NCI-H1436 (cell line): ENCODE measurements at regions not wholly inside any gene's neighbourhood (a gene's known extent, or its start where the extent isn't known, plus 50 kb on each side); places are given as distances from the start of the nearest gene placed in this dataset.
"Not testable (repeated sequence)": the region's sequence is repeated elsewhere in the genome, so short reads cannot be mapped to it uniquely, and the experiment has no call there.

Source experiments
- DNase-seq: peaks from one replicate; lab custom pipeline; 2025; lab: John Stamatoyannopoulos, UW

DNA sequence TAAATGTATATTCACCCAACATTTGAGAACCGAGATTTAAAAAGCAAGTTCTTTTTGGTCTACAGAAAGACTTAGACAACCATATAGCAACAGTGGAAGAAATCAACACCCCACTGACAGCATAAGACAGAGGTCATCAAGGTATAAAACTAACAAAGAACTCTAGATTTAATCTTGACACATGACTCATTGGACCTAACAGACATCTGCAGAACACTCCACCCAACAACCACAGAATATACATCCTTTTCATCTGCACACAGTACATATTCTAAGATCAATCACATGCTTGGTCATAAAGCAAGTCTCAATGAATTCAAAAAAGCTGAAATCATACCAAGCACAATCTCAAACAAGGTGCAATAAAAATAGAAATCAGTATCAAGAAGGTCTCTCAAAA lies 65.8 kb downstream of the SPIN4 start:
- no peak for DNase-seq

DNA sequence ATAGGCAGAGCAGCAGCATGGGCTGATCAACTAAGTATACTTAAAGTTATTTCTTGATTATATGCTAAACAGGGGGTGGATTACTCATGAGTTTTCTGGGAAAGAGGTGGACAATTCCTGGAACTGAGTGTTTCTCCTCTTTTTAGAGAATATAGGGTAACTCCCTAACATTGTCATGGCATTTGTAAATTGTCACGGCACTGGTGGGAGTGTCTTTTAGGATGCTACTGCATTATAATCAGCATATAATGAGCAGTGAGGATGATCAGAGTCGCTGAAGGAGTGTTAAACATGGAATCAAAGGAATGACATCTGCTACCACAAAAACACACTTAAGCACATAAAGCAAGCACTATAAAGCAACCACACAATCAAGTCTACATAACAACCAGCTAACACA lies 66.5 kb downstream of the SPIN4 start:
- DNase-seq, result no peak

DNA sequence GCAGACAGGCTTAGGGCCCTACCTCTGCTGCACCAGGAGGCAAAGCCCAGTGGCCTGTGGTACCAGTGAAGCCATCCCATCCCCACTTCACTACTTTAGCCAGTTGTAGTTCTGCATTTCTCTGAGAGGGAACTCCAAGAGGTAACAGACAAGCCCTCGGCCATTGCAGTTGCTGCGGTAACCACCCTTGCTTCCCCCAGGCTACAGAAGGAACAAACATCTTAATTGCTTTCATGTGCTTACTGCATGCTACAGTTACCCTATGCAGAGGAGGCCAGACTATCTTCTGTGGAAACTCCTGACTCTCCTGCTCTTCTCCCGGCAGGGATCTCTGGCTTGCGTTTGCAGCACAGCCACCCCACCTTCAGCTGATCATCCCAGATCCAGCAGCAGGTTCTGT lies 67.8 kb downstream of the SPIN4 start:
- DNase-seq, result no peak

DNA sequence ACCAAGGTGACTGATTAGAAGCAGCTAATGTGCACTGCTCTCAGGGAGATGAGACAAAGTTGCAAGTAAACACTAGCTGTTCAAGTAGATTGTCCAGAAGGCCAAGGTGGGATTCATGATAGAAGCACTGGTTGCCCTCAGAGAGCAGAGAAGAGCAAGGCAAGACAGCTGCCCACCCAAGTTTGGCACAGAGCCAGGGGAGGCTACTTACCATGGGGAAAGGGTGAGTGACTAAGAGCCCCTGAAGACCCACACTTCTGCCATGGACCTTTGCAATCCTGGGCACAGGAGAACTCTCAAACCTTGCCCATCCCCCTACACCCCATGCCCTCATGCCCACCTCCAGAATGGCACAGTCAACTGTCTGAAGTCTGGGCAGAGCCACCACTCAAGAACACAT lies 68.3 kb downstream of the SPIN4 start:
- no peak for DNase-seq

DNA sequence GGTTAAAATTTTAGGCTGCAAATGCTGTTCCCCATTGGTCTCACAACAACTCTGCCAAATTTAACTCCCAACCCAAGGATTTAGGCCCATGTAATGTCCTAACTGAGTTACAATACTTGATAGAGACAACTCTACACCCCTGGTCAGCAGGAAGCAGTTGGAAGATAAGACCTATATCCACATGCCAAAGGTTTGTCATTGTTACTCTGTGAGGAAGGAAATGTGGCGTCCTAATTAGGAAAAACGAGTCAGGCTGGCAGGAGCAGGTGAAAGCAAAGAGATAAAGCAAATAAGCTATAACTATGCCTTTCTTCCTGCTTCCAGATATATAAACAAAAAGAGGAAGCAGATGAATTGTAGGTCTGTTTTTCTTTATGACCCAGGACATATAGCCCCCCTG lies 69.1 kb downstream of the SPIN4 start:
- no peak for DNase-seq

DNA sequence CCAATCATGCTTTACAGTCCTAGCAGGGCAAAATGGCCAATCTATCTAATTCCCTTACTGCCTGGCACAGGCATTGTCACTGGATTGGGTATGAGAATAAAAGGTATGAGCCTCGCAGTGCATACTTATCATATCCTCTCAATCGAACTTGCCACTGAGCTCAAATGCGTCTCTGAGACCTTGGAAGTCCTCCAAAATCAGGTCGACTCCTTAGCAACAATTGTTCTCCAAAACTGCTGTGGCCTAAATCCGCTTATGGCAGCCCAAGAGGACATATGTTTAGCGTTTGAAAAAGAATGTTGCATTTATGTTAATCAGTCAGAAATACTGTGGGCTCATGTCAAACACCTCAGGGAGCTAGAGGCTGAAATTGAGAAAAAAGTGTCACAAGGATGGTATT lies 69.7 kb downstream of the SPIN4 start:
- DNase-seq, result no peak

DNA sequence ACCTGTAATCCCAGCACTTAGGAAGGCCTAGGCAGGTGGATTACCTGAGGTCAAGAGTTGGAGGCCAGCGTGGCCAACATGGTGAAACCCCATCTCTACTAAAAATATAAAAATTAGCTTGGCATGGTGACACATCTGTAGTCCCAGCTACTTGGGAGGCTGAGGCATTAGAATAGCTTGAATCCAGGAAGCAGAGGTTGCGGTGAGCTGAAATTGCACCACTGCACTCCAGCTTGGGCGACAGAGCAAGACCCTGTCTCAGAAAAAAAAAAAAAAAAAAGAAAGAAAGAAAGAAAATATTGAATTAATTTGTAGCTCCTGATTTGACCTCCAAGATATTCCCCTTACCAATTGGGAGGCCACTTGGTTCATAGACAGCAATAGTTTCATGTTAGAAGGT lies 73.7 kb downstream of the SPIN4 start:
- not testable (repeated sequence) for DNase-seq

DNA sequence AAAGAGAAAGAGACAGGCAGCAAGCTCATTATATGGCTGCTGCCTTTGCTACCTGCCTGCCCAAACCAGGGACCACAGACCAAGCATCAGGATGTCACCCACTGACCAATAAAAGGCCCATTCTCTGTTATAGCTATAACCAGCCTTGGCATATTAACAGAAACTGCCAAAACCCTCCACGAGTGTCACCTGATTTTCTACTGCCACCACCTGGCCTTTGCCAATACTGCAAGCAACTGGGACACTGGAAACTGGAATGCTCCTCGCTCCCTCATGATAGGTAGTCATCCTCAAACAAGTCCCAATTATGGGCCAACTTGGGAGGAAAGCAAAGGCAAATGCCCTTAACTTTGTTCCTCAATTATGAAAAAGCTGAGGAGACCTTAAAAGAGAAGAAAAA lies 76.0 kb downstream of the SPIN4 start:
- no peak for DNase-seq

DNA sequence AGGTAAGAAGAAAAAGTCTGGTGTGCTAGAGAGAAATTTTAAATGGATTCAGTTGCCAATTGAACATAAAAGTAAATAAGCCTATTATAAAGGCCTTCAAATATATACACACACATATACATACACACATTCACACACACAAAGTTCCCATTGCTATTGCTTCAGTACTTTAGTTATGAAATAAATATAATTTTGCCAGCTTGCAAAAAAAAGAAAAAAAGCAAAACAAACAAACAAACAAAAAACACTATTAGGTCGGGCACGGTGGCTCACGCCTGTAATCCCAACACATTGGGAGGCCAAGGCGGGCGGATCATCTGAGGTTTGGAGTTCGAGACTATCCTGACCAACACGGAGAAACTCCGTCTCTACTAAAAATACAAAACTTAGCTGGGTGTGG lies 80.3 kb downstream of the SPIN4 start:
- no peak for DNase-seq

DNA sequence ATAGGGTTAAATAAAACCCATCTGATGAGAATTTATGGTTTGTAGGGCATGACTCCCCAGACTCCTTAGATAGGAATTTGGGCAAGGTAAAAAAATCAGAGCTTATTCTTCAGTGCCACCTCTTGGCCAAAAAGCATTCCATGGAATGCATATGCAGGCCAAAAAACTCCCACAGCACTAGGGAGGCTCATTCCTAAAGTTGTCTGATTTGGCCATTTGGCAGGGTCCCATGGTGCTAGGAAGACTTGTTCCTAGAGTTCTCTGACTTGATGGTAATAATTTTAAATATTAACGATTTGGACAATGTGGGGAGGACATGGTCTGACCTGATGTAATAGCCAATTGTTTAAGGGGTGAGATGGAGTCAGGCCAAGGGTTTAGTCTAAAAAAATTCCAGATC lies 93.0 kb downstream of the SPIN4 start:
- DNase-seq, result no peak

DNA sequence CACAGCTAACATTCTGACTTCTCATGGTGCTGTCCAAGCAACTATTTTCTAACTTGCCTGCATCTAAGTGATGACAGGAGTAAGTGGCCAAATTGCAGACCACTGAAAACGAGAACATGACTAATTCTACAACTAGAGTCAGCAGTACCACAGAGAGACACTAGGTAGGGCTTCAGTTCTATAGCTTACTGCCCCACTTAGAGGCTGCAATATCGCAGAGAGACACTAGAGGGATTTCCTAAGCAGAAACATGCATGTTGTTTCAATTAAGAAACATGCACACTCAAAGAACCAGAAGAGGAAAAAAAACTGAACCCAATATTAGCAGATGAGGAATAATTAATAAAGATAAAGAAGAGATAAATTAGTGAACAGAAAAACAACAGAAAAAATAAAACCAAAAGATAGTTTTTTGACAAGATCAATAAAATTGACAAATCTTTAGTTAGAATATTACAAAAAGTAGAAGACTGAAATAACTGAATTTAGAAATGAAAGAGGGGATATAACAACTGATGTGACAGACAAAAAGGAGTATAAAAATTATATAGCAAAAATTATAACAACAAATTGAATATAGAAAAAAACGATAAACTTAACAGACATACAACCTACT lies 100.8 kb downstream of the SPIN4 start:
- no peak for DNase-seq

DNA sequence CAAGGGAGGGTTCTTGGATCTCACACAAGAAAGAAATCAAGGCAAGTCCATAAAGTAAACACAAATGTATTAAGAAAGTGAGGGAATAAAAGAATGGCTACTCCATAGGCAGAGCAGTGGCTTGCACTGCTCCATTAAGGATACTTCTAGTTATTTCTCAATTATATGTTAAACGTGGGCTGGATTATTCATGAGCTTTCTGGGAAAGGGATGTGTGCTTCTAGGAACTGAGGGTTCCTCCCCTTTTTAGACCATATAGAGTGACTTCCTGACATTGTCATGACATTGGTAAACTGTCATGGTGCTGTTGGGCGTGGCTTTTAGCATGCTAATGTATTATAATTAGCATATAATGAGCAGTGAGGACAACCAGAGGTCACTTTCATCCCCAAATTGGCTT lies 108.4 kb downstream of the SPIN4 start:
- not testable (repeated sequence) for DNase-seq

DNA sequence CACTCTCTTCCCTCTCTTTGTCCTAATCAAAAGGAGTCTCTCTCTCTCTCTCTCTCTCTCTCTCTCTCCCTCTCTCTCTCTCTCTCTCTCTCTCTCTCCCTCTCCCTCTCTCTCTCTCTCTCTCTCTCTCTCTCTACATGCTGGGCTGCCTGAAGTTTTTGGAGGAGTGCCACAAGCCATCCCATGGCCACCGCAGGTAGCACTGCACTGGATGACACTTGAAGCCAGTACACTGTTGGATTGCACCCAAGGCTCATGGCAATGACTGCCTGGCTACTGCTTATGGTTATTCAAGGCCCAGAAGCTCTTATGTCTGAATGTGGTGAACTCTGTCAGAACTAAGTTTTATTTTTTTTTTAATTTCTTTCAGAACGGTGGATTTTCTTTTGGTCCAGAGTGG lies 115.2 kb downstream of the SPIN4 start:
- not testable (repeated sequence) for DNase-seq

DNA sequence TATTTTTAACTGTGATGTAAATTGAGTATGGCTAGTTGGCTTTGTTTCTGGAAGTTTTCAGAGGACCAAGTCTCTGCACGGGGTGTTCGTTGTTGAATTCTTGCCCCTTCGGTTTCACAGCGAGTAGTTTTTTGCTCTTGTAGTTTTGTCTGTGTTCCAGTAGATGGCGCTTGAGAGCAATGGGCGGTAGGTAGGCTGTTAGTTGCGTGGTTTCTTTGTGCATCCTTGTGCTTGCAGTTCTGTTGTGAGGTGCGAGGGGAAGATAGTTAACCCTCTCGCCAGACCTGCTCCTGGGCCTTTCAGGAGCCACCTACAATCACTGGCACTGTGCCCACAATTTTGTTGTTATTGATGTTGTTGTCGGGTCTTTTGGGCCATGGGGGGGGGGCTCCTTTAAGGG lies 118.1 kb downstream of the SPIN4 start:
- DNase-seq, result not testable (repeated sequence)

DNA sequence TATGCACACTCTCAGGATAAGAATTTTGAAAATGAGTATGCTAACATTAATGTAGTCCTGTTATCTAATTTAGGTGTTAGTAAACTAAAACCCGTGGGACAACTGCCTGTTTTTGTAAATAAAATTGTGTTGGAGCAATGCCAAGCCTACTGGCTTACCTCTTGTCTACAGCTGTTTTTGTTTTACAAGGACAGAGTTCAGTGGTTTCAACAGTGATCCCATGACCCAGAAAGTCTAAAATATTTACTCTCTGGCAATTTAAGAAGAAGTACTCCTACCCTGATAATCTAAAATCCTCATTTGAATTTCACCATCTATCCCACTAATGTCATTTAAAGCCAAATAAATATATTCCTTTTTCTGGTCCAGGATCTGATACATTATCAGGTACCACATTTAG lies 132.9 kb downstream of the SPIN4 start:
- not testable (repeated sequence) for DNase-seq

DNA sequence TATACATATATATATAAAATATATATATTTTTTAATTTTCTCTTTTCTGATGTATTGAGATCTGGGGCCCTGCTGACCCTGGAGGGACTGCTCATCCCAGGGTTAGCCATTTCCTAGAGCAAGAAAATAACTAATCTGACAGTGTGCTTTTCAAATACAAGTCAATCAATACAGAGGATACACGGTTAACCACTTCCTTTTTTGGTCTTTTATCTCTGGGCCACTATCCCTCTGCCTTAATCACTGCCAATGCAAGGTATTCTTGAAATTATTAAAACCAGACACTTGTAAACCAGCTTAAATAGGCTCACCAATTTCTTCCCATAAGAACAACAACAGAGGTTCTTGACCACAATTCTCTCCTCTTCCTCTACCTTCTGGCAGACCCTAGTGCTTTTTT lies 133.6 kb downstream of the SPIN4 start:
- not testable (repeated sequence) for DNase-seq

DNA sequence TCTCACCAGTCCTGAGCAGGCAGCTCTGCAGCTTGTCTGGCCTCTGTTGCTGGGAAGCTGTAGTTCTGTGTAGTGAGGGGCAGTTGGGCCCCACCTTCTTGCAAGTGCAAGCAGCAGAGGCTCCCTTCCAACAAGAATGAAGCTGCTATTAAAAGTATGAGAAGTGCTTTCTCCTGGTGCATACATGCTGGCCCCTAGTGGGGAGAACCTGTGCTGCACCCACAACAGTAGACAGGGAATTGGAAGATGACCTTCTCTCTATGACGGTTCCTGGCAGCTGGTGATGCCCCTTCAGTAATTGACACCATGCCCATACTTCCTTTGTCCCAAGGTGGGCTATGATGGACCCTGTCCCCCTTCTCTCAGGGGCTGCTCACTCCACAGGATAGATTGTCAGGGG lies 141.5 kb downstream of the SPIN4 start:
- not testable (repeated sequence) for DNase-seq

DNA sequence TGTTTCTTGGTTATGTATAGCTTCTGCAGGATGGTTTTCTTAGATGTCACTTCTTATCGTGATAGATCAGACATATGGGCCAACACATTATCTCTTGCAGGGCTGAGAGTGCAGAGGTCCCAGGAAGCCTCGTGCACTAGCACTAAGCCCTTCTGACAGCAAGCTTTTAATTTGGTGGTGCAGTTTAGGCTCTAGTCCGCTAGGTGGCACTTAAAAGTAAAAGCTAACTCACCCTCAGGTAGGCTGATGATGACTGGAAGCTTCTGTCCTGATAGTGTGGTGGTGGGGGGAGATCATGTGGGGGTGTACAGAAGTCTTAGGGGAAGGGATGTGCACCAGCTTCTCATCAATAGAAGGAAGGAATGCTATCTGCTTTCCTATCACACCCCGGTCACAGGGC lies 142.0 kb downstream of the SPIN4 start:
- DNase-seq, result not testable (repeated sequence)

DNA sequence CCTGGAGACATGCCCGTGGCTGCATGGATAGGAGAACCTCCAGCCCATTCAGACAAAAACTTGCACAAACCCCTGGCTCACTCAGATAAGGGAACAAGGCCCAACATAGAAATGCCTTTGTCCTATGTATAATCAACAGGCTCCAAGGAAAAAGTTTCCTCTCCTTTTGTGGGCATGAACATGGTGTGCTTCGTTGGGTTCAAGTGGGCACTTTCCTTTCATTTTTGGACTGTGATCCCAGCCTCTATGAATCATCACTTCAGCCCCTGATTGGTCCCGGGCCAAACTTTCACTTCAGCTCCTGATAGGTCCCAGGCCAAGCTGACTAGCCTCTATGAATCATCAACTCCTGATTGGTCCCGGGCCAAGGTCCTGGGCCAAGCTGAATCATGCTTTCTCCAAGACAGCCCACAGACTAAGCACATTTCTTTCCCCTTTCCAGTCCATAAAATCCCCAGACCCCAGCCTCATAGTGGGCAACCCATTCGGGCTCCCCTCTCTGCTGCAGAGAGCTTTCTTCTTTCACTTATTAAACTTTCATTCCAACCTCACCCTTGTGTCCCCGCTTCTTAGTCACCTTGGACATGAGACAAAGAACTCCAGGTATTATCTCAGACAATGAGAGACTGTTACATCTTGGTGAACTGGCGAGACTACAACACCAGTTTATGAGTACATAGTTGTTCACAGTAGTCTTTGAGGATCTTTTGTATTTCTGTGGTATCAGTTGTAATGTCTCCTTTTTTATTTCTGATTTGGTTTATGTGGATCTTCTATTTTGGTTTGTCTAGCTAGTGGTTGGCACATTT lies 146.7 kb downstream of the SPIN4 start:
- not testable (repeated sequence) for DNase-seq

DNA sequence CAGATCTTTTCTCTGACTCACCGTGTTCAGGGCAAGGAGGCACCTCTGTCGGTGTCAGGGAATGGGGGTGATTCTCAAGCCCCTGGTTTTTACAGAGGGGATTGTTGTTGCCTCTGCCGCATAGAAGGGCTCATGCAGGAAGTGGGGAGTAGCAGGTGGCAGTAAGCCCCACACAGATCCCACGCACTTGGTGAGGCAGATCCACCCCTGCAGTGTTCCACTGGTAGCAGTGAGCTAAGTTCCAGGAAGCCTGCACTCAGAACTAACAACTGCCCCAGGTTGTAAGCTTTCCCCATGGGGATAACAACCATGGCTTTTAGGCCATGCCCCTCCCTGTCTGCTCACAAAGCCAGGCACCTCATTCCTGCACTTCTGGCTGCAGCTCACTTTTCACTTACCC lies 149.1 kb downstream of the SPIN4 start:
- not testable (repeated sequence) for DNase-seq

DNA sequence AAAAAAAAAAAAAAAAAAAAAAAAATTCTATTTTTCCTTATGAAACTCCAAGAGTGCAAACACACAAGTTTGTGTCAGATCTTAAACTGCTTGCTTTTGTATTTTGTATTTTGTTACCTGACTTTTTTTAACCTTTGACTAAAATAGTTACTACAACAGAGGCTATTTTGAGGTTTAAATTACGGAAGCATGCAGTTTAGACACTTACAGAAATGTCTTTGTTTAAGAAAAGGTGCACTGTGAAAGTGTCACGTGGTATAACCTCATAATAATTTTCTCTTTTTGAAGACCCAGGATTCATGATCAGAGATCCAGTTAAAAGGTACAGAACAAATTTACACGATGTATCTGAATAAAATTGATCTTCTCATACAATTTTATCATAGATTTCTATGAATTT lies 152.4 kb downstream of the SPIN4 start:
- not testable (repeated sequence) for DNase-seq

DNA sequence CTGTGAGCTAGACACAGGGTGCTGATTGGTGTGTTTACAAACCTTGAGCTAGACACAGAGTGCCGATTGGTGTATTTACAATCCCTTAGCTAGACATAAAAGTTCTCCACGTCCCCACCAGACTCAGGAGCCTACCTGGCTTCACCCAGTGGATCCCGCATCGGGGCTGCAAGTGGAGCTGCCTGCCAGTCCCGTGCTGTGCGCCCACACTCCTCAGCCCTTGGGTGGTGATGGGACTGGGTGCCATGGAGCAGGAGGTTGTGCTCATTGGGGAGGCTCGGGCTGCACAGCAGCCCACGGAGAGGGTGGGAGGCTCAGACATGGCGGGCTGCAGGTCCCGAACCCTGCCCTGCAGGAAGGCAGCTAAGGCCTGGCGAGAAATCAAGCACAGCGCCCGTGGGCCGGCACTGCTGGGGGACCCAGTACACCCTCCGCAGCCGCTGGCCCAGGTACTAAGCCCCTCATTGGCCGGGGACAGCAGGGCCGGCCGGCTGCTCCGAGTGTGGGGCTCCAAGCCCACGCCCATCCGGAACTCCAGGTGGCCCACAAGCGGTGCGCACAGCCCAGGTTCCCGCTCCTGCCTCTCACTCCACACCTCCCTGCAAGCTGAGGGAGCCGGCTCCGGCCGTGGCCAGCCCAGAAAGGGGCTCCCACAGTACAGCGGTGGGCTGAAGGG lies 158.6 kb downstream of the SPIN4 start:
- DNase-seq, result not testable (repeated sequence)

DNA sequence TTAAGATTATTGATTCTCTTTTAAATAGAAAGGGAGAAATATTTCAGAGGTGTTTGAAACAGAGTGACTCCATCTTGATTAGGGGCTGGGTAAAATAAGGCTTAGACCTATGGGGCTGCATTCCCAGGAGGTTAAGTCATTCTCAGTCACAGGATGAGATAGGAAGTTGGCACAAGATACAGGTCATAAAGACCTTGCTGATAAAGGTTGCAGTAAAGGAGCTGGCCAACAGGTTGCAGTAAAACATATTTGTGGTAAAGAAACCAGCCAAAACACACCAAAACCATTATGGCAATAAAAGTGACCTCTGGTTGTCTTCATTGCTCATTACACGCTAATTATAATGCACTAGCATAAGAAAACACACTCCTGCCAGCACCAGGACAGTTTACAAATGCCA lies 165.0 kb downstream of the SPIN4 start:
- DNase-seq, result no peak
